GM12892 (cell line): ENCODE measurements at regions not wholly inside any gene's neighbourhood (a gene's known extent, or its start where the extent isn't known, plus 50 kb on each side); places are given as distances from the start of the nearest gene placed in this dataset.

ENCODE experiments used
- POLR2AphosphoS5 ChIP-seq: IDR thresholded peaks from 2 replicates; pipeline ENCODE4 v1.6.1; 2011; ENCODE audit warnings: low read depth, low read length, control low read depth
- TAF1 ChIP-seq: IDR thresholded peaks from 2 replicates; pipeline ENCODE4 v1.6.1; 2011; ENCODE audit warnings: low read depth, mild to moderate bottlenecking, control low read depth, low read length, borderline replicate concordance

DNA sequence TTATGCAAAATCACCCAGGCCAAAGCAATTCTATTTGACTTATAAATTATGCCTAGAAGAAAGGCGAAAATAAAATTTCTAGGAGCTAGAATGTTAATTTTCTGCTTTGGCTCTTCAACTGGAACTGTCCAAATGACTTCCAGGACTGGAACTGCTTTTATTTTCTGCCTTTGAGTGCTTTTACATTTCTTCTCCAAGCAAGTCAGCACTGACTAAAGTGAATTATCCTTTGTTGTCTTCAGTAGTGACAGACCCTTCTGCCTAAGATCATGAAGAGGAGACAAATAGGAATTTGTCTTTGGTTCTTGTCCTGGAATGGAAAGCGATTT lies 255.9 kb downstream of the DNAJB9 start:
- TF ChIP-seq TAF1 (no peak), POLR2AphosphoS5 (no peak)
